Brain microvascular endothelial cell (primary cell): ENCODE measurements at regions not wholly inside any gene's neighbourhood (a gene's known extent, or its start where the extent isn't known, plus 50 kb on each side); places are given as distances from the start of the nearest gene placed in this dataset.

ENCODE experiments used
- DNase-seq: peaks from one replicate; pipeline ENCODE4 v3.0.0-alpha.2; 2020
- H3K27ac ChIP-seq: fragments of 250-450 bp; sonication (Bioruptor Pico); 2 replicates; pipeline ENCODE4 v1.5.1; 2020; ENCODE audit warnings: mild to moderate bottlenecking, moderate library complexity
- H3K27me3 ChIP-seq: fragments of 250-450 bp; sonication (Bioruptor Pico); replicated peaks from 2 replicates; pipeline ENCODE4 v1.5.1; 2020; ENCODE audit warnings: mild to moderate bottlenecking
- H3K36me3 ChIP-seq: fragments of 250-450 bp; sonication (Bioruptor Pico); replicated peaks from 2 replicates; pipeline ENCODE4 v1.5.1; 2020; ENCODE audit warnings: mild to moderate bottlenecking
- H3K4me3 ChIP-seq: 2 replicates; pipeline ENCODE4 v1.5.1; 2011; ENCODE audit warnings: low read depth, mild to moderate bottlenecking, control low read depth, low read length, moderate library complexity
- CTCF ChIP-seq: IDR thresholded peaks from 2 replicates; pipeline ENCODE4 v1.5.1; 2011; ENCODE audit warnings: low read depth, mild to moderate bottlenecking, moderate library complexity, low read length, control low read depth, inconsistent platforms; ENCODE audit errors: missing control alignments
- in situ Hi-C: cut with HindIII; loops from 2 replicates; pipeline ENCODE4 v1.10.0; 2017; ENCODE audit warnings: low sequenced_read_pairs, low pct_ligation_motif_present

- in situ Hi-C loops = no loop called here
- Histone ChIP-seq H3K27ac (no peak overlapping the region), H3K36me3 (no peaks in the 10 kb centered on the region), H3K27me3 (no peaks in the 10 kb centered on the region), H3K4me3 (no peak overlapping the region)
- TF ChIP-seq CTCF = no peak
- DNase-seq = no peak
Observed at GRCh38 chr7:148486937-148487336, 103.6 kb upstream of the C7orf33 start.

GRCh38 chr7:148487912-148488311 is 102.7 kb upstream of the C7orf33 start:
- Histone ChIP-seq H3K27ac (no peak overlapping the region), H3K36me3 (no peaks in the 10 kb centered on the region), H3K4me3 (no peak overlapping the region), H3K27me3 (no peaks in the 10 kb centered on the region)
- in situ Hi-C loops = no loop called here
- TF ChIP-seq CTCF = no peak
- DNase-seq = no peak

- Histone ChIP-seq H3K27ac (no peak overlapping the region), H3K27me3 (no peaks in the 10 kb centered on the region), H3K4me3 (no peak overlapping the region), H3K36me3 (no peaks in the 10 kb centered on the region)
- TF ChIP-seq CTCF = no peak
- in situ Hi-C loops = no loop called here
- no peak for DNase-seq
Observed at GRCh38 chr7:148489678-148490077, 100.9 kb upstream of the C7orf33 start.

- no peak for TF ChIP-seq CTCF
Observed at GRCh38 chr7:148492157-148492860, 98.3 kb upstream of the C7orf33 start.

GRCh38 chr7:148495605-148496004 is 95.0 kb upstream of the C7orf33 start:
- no peak for TF ChIP-seq CTCF
- Histone ChIP-seq H3K4me3 (no peak overlapping the region), H3K27ac (no peak overlapping the region), H3K36me3 (no peaks in the 10 kb centered on the region), H3K27me3 (peaks cover 4% of the 10 kb centered on the region)
- in situ Hi-C loops = no loop called here
- no peak for DNase-seq

More at GRCh38 chr7:148492157-148492860, 98.3 kb upstream of the C7orf33 start:
- H3K27me3 ChIP-seq = no peaks in the 10 kb centered on the region
- in situ Hi-C loops = no loop called here
- H3K27ac ChIP-seq = no peak overlapping the region
- H3K36me3 ChIP-seq = no peaks in the 10 kb centered on the region
- no peak overlapping the region for H3K4me3 ChIP-seq
- DNase-seq = no peak

- TF ChIP-seq CTCF = no peak
- Histone ChIP-seq H3K27me3 (peaks cover 9% of the 10 kb centered on the region), H3K27ac (no peak overlapping the region), H3K4me3 (no peak overlapping the region), H3K36me3 (no peaks in the 10 kb centered on the region)
- DNase-seq = no peak
- in situ Hi-C loops = no loop called here
Observed at GRCh38 chr7:148500978-148501377, 89.6 kb upstream of the C7orf33 start.
